WERI-Rb-1 (cell line): ENCODE measurements at regions not wholly inside any gene's neighbourhood (a gene's known extent, or its start where the extent isn't known, plus 50 kb on each side); places are given as distances from the start of the nearest gene placed in this dataset.
"Not testable (repeated sequence)": the region's sequence is repeated elsewhere in the genome, so short reads cannot be mapped to it uniquely, and the experiment has no call there.

Experiments used
- DNase-seq: peaks from one replicate; pipeline ENCODE4 v3.0.0-alpha.2; 2020
- H3K27ac ChIP-seq: fragments of 250-450 bp; sonication (Bioruptor Pico); 2 replicates; pipeline ENCODE4 v1.5.1; 2020; ENCODE audit warnings: mild to moderate bottlenecking, moderate library complexity
- H3K27me3 ChIP-seq: fragments of 250-450 bp; sonication (Bioruptor Pico); 2 replicates; pipeline ENCODE4 v1.5.1; 2021; ENCODE audit warnings: mild to moderate bottlenecking, low read depth, moderate library complexity; ENCODE audit not compliant: insufficient read depth, severe bottlenecking
- H3K36me3 ChIP-seq: fragments of 250-450 bp; sonication (Bioruptor Pico); 2 replicates; pipeline ENCODE4 v1.5.1; 2020; ENCODE audit warnings: mild to moderate bottlenecking, moderate library complexity
- H3K4me3 ChIP-seq: 2 replicates; pipeline ENCODE4 v1.5.1; 2011; ENCODE audit warnings: low read depth, mild to moderate bottlenecking, control low read depth, low read length
- H3K9me3 ChIP-seq: fragments of 250-450 bp; sonication (Bioruptor Pico); 2 replicates; pipeline ENCODE4 v1.5.1; 2021; ENCODE audit warnings: mild to moderate bottlenecking, moderate library complexity; ENCODE audit not compliant: severe bottlenecking
- CTCF ChIP-seq: IDR thresholded peaks from 2 replicates; pipeline ENCODE4 v1.5.1; 2011; ENCODE audit warnings: low read depth, mild to moderate bottlenecking, control low read depth, inconsistent platforms, low read length

GRCh38 chr3:168951368-168951767 is 712.1 kb downstream of the MECOM start:
- Histone ChIP-seq H3K36me3 (no peaks in the 10 kb centered on the region), H3K9me3 (no peaks in the 10 kb centered on the region), H3K4me3 (no peak overlapping the region), H3K27ac (no peak overlapping the region), H3K27me3 (no peaks in the 10 kb centered on the region)
- TF ChIP-seq CTCF: no peak
- DNase-seq: no peak

GRCh38 chr3:168950622-168951021 is 712.9 kb downstream of the MECOM start:
- Histone ChIP-seq H3K9me3 (no peaks in the 10 kb centered on the region), H3K27me3 (no peaks in the 10 kb centered on the region), H3K4me3 (no peak overlapping the region), H3K27ac (no peak overlapping the region), H3K36me3 (no peaks in the 10 kb centered on the region)
- no peak for DNase-seq
- no peak for TF ChIP-seq CTCF

- Histone ChIP-seq H3K4me3 (no peak overlapping the region), H3K27ac (no peak overlapping the region), H3K27me3 (no peaks in the 10 kb centered on the region), H3K9me3 (no peaks in the 10 kb centered on the region), H3K36me3 (no peaks in the 10 kb centered on the region)
- no peak for DNase-seq
- no peak for TF ChIP-seq CTCF
Observed at GRCh38 chr3:168939651-168940238, 723.8 kb downstream of the MECOM start.

- DNase-seq: no peak
- H3K27me3 ChIP-seq: no peaks in the 10 kb centered on the region
- TF ChIP-seq CTCF: no peak
- no peaks in the 10 kb centered on the region for H3K9me3 ChIP-seq
- H3K4me3 ChIP-seq: no peak overlapping the region
- no peaks in the 10 kb centered on the region for H3K36me3 ChIP-seq
- no peak overlapping the region for H3K27ac ChIP-seq
Observed at GRCh38 chr3:168933614-168934013, 729.9 kb downstream of the MECOM start.

GRCh38 chr3:168929997-168930396 is 733.5 kb downstream of the MECOM start:
- H3K27me3 ChIP-seq, H3K36me3 ChIP-seq, H3K27ac ChIP-seq, DNase-seq, H3K4me3 ChIP-seq, H3K9me3 ChIP-seq: not testable (repeated sequence)

GRCh38 chr3:168926426-168926825 is 737.1 kb downstream of the MECOM start:
- TF ChIP-seq CTCF: no peak
- no peaks in the 10 kb centered on the region for H3K9me3 ChIP-seq
- no peaks in the 10 kb centered on the region for H3K36me3 ChIP-seq
- no peak overlapping the region for H3K27ac ChIP-seq
- H3K4me3 ChIP-seq: no peak overlapping the region
- no peak for DNase-seq
- no peaks in the 10 kb centered on the region for H3K27me3 ChIP-seq
